GM23248 (cell line): ENCODE measurements at regions not wholly inside any gene's neighbourhood (a gene's known extent, or its start where the extent isn't known, plus 50 kb on each side); places are given as distances from the start of the nearest gene placed in this dataset.

Source experiments
- EZH2 ChIP-seq: fragments of 200-600 bp; sonication (generic); IDR thresholded peaks from 2 replicates; pipeline ENCODE4 v1.6.1; 2018; ENCODE audit warnings: antibody characterized with exemption, mild to moderate bottlenecking; ENCODE audit not compliant: insufficient read depth, poor library complexity, severe bottlenecking
- EZH2phosphoT487 ChIP-seq: fragments of 200-600 bp; sonication (generic); IDR thresholded peaks from 2 replicates; pipeline ENCODE4 v1.6.1; 2018; ENCODE audit warnings: antibody characterized with exemption, moderate library complexity, mild to moderate bottlenecking, low read depth; ENCODE audit not compliant: insufficient read depth

DNA sequence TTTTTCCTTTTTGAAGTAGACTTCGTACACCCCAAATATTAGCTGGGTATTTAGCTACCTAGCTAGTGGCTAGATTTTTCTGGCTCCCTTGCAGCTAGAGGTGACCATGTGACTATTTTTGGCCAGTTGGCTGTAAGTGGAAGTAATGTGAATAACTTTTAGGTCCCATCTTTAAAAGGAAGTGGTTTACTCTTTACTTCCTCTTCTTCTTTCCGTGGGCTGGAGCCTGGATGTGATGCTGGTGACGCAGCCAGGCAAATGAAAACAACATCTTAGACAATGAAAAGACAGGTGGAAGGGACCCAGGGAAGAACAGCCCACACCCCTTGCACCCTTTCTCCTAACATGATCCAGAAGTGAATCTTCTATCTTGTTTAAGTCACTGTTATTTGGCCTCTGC, 245.5 kb downstream of the ATP23 start:
- TF ChIP-seq EZH2 (no peak), EZH2phosphoT487 (no peak)
